HG03520 (cell line): ENCODE measurements at regions not wholly inside any gene's neighbourhood (a gene's known extent, or its start where the extent isn't known, plus 50 kb on each side); places are given as distances from the start of the nearest gene placed in this dataset.

ENCODE experiments used
- ATAC-seq: cut with Tn5 transposase; IDR thresholded peaks from one replicate; pipeline ENCODE4 v1.9.1; 2021; ENCODE audit warnings: mild to moderate bottlenecking, moderate library complexity; ENCODE audit not compliant: unreplicated experiment

DNA sequence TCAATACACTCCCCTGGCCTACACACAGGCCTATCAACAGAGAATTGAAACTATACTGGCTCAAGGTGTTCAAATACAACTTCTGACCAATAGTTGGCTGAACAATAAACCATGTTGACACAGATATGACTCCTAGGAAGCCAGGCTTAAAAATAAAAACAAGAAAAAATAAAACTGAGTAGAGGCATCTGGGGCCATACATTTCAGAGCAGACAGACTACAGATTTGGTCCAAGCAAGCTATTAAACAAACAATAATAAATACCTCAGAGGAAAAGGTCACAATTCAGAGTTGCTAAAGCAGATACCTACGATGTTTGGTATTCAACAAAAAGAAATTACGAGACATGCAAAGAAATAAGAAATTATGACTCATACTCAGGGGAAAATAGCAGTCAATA is 132.8 kb upstream of the ACVR2A start:
- ATAC-seq: no peak

DNA sequence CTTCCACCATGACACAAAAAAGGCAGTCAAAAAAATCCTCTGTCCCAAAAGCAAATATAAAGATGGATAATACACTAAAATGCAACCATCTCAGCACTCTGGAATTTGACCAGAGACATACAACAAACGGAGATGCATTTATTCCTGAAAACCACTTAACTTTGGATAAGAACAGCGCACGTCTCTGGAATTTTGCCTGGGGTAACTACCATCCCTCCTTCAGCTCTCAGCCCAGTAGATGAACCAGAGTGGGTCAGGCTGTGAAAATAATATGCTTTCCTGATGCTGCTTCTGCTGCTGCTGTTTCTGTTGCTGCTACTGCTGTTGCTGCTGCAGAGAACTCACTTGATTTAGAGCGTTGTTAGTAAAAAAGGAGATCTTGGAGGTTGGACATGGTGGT is 133.8 kb upstream of the ACVR2A start:
- no peak for ATAC-seq

DNA sequence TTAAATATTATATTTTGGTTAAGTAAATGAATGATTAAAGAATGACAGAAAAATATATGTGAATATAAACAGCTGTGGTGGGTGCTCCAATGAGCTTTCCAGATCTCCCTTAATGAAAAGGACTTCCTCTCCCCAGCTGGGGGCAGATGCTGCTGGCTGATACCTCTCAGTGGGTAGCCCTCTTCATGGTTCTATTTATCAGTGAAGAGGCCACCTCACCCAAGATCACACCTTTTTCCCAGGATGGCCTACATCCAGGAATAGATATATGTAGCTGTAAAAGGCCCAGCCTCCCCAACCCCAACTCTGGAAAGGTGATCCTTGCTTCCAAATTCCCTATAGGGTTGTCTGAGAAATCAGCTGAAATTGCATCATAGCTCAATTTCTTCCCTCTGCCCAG is 135.2 kb upstream of the ACVR2A start:
- no peak for ATAC-seq

DNA sequence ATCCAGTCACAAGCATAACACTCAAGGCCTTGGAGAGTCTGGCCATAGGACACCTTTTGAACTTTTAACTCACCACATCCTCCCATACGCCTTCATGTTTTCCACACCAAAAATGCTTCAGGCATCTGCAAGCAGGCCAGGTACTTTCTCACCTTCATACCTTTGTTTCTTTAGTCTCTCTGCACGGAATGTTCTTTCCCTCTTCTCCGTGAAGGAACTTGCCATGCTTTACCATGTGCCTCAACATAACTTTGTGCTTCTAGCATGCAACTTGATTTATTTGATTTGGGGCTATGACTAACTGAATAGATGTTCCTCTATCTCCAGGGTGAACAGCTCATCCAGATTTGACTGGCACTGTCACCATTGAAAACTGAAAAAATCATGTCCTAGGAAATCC is 141.7 kb upstream of the ACVR2A start:
- no peak for ATAC-seq

DNA sequence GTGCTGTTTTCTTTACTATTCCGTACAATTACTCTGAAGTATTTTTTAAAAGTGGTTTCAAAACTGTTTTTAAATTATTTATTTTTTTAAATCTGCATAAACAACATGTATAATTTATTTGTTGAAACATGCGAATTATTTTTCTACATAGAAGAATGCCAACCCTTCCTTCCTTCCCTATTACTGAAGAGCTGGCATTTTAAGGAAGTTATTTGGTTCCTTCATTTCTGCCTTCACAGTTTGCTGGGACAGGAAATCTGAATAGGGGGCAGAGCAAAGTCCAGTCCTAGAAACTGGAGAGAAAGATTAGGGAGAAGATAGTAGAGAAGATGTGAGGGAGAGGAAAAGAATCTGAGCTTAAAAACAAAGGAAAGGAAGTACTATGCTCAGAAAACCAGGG is 146.7 kb upstream of the ACVR2A start:
- ATAC-seq: no peak

DNA sequence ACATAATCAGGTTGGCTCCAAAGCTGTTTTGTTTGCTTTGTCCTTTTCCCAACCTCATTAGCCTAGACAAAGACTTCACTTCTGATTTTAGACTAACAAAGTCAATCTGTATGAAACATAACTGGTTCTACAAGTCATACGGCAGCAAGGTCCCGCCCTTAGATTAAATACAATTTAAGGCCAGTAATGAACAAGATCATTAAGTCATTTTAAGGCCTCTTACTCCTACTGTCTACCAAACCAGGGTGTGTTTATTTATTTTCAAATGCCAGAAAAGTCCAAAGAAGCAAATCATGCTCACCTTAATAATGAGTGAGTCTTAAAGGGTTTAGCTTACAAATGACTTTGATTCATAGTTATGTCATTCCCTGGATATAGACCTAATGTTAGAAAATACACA is 148.4 kb upstream of the ACVR2A start:
- no peak for ATAC-seq

DNA sequence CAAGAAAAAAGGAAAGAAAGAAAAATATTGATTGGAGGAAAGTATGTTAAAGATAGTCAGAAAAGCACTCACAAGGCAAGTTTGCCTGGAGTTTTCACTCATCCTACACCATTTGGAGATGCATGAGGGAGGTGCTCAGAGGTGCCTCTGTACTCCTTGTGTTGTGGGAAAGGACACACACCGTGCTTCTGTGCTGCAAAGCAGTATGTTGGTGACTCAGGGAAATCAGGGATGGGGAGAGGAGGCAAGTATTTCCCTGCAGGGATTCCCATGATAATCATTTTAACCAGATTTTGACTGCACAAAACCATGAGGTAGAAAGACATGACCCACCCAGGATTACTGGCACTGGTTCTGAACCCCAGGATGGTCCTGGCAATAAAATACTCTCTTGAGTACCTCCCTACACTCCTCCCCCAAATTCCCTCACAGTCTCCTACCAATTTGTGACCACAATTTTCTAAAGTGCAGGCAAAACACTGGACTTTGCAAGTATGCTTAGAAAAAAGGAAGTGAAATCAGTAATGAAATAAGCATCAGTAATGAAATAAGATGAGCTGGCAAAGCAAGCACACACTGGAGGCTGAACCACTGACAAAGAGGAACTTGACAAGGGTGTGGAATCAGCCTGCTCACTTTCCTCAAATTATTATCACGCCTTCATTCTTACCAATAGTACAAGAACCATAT is 155.5 kb upstream of the ACVR2A start:
- ATAC-seq: peak; percentile 99

DNA sequence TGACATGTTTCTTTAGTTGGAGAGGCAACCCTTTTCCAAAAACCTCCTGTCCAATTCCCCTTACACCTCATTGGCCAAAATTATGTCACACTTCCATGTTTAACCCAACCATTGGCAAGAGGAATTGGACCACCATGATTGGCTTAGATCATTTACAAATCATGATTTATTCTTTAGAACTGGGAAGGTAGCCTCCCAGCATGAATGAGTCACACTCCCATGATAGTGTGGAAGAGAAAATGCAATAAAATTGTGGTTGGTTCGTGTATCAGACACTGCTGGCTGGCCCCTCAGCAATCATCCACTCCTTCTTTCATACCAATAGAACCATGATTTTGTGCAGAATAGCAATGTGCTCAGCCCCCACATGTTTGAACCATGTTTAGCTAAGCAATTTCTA is 156.6 kb upstream of the ACVR2A start:
- no peak for ATAC-seq

DNA sequence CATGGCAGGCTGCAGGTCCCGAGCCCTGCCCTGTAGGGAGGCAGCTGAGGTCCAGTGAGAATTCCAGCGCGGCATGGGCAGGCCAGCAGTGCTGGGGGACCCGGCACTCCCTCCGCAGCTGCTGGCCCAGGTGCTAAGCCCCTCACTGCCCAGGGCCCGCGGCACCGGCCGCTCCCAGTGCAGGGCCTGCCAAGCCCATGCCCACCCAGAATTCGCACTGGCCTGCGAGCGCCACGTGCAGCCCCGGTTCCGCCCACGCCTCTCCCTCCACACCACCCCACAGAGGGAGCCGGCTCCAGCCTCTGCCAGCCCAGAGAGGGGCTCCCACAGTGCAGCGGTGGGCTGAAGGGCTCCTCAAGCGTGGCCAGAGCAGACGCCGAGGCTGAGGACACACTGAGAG is 158.5 kb upstream of the ACVR2A start:
- ATAC-seq: no peak

DNA sequence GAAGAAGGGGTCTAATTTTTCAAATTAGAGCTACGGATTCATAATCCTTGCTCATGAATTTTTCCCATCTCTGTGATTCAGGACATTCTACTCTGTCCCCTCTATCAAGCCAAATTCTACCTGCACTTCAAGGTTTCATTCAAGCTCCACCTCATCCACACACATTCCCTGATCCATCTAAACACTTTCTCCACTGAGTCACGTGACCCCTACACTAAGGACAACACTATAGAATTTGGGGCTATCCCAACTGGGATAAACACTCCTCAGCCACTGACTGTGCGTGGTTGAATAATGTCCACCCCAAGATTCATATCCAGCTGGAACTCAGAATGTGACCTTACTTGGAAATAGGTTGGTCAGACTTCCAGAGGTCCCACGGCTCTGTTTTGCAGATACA is 159.9 kb upstream of the ACVR2A start:
- ATAC-seq: no peak

DNA sequence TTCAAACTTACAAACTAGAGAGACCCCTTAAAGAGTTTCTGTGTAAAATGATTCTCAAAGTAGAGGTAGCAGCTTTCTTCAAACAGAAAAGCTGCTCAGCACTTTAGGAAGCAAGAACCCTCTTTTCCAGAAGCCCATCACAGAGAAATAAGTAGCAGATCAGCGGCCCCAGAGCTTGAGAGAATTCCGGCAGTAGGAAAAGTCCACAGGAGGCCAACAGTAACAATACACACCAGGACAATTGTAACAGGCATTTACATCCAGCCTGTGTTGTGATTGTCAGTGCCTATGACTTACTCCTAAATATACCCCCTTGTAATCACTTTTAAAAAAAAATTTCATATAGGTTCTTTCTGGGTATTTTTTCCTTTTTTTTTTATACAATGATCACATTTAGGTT is 161.4 kb upstream of the ACVR2A start:
- no peak for ATAC-seq

DNA sequence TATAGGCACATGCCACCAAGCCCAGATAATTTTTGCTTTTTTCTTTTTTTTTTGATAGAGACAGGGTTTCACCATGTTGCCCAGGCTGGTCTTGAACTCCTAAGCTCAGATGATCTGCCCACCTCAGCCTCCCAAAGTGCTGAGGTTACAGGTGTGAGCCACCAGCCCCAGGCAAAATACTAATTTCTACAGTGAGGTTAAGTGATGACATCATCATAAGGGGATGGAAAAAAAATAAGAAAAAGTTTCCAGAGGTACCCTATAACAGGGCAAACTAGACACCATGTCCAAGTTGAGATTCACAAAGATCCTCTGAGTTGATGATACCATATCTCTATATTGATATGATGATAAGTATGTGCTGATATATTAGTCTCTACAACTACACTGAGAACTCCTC is 163.7 kb upstream of the ACVR2A start:
- no peak for ATAC-seq

DNA sequence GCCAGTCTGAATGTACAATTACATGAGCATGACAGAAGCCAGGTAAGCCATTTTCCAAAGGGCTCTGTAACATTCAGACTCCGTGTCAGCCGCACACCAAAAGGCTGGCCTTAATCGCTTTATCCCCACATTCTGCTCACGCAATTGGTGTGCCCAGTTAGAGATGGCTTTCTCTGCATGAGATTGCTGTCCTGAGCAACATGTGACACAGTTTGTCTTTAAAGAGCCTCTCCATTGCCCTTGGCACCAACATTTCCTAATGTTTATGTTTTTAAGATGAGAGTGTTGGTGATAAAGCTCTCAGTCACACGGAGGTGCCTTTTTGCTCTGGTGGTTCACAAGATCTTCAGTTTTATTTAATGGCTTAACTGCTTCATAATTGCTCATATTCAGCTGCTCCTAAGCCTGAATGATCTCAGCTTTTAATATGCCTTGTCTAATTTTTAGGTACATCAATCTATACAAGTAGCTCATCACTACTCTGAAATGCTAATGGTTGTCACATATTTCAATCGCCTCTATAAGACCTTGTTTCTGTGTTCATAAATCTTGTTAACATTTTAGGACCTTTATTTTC is 164.8 kb upstream of the ACVR2A start:
- ATAC-seq: no peak

DNA sequence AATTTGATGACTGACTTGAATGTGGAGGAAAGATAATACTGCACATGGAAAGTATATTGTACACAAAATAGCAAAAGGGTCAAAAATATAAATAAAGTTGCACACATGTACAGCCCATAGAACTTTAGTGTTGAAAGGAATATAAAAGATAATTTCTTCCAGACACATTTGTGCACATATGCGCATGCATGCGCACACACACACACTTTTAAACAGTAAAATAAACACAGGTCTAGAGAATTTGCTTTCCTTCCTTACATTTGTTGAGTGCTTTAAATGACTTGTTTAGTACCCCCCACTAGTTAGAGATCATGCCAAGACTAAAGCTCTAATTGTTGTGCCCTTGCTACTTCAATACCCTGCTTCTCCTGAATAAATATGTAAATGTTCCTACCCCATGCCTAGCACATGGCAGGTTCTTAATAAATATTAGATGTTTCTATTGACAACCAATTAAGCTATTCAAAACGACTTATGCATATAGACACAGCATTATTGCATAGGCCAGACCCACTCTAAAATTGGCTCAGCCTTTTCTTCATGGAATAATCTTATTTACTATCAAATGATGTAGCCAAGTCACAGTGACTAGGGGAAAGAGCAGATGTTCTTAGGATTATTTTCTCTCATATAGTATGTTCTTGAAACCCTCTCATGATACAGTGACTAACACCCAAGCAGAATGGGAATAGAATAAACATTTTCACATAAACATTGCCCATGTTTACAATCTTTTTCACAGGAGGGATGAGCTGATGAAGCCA is 165.5 kb upstream of the ACVR2A start:
- ATAC-seq: no peak

DNA sequence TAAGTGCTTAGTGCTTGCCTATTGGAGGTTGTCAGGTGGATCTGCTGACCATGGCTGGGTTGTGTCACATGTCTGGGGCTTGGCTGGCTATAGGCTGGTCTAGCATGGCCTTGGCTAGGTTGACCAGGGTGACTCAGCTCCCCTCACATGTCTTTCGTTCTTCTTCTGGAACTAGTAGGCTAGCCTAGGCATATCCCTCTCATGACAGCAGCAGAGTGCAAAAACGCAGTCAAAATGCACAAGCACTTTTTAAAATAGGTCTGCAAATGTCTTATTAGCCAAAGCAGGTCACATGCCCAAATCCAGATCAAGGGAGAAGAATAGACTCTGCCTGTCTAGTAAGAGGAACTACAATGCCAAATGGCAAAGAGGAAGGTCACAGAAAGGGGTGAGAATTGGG is 179.7 kb upstream of the ACVR2A start:
- ATAC-seq: no peak

DNA sequence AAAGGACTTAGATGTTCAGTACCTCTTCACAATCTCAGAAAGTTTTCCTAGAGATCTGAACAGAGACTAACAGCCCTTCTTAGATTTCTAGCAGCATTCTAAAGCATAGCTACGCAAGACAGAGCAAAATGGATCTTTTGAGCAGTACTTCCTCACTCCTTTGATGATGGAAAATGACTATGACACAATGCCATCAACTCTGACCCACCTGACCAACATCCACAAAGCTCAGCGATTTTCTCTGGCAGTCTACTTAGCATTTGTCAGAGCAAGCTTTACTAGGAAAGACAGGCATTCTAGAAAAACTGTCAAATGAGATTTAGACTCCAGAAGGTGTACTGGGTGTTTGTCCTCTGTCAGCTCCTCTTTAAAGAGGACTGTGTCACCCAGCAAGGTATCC is 180.9 kb upstream of the ACVR2A start:
- ATAC-seq: peak; percentile 32

DNA sequence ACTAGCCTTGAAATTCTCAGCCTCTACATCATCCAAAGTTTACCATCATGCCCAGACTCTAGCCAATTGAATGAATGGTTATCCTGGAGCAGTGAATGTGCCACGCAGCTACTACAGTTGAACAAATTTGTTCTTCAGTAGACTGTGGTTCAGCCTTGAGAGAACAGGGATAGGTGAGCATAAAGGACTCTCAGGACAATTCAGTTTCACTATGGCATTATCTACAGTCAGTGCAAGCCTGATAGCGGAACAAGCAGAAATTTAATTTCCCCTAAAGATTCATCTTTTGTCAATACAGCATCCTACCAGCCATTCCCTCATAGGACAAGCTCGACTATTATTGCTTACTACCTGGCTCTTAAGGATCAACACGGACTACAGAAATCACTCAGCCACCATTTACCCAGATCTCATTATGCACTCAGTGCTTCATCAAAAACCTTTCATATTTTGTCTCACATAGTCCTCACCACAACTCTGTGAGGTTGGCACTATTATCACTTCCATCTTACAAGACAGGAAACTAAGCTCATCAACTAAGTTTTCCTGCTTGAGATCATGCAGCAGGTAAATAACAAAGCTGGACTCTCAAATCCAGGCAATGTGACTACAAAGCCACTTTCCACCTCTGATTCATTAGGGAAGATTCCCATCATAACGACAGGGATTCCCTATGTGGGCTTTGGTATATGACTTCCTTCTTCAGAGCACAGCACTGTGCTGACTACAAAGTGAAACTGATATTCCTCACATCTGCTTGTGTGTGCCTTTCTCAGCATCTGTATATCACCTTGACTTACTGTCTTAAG is 181.5 kb upstream of the ACVR2A start:
- peak; percentile 81 for ATAC-seq

DNA sequence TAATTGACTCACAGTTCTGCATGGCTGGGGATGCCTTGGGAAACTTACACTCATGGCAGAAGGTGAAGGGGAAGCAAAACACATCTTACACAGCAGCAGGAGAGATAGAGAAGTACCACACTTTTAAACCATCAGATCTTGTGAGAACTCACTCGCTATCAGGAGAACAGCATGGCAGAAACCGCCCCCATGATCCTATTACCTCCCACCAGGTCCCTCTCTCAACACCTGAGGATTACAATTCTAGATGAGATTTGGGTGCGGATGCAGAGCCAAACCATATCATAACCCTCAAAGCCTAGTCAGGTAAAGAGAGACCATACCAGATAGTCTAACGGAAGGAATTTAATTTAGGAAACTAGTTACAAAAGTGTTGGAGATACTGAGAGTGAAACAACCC is 182.6 kb upstream of the ACVR2A start:
- no peak for ATAC-seq

DNA sequence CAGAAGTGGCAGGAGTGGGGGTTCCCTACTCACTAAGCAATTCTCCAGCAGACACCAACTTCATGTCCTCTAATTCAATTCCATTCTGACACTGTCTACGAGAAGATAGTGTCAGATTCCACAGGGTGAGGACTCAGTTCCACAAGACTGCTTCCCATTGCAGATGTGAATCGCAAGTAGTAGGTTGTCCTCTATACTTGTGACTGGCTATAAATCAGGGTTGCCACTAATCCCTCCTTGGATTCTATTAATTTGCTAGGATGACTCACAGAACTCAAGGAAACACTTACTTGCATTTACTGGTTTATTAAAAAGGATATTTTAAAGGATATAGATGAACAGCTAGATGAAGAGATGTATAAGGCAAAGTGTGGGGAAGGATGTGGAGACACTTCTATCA is 184.1 kb upstream of the ACVR2A start:
- ATAC-seq: no peak

DNA sequence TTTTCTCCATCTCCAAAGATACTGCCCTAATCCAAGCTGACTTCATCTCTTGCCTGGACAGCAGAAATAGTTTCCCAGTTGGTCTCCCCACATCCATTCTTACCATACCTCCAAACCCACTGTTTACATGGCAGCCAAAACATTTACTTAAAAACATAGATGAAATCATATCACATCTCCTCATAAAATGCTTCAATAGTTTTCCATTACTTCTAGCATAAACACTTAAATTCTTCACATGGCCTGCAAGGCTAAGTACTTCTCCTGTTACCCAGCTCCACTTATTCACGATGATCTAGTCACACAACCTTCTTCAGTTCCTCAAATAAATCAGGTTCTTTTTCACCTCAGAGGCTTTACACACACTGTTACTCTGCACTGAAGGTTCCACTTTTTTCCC is 185.8 kb upstream of the ACVR2A start:
- ATAC-seq: no peak
